KOPT-K1 (cell line): ENCODE measurements at regions not wholly inside any gene's neighbourhood (a gene's known extent, or its start where the extent isn't known, plus 50 kb on each side); places are given as distances from the start of the nearest gene placed in this dataset.

Source experiments
- H3K27ac ChIP-seq: fragments of 200-600 bp; sonication (generic); 2 replicates; pipeline ENCODE4 v1.5.1; 2016; ENCODE audit warnings: antibody characterized with exemption, mild to moderate bottlenecking, low read depth, low read length; ENCODE audit not compliant: poor library complexity, severe bottlenecking
- H3K36me3 ChIP-seq: fragments of 200-600 bp; sonication (generic); 2 replicates; pipeline ENCODE4 v1.5.1; 2017; ENCODE audit warnings: antibody characterized with exemption, mild to moderate bottlenecking, low read length, moderate library complexity; ENCODE audit not compliant: insufficient read depth
- H3K9me3 ChIP-seq: fragments of 200-600 bp; sonication (generic); 2 replicates; pipeline ENCODE4 v1.5.1; 2017; ENCODE audit warnings: antibody characterized with exemption, low read length, mild to moderate bottlenecking; ENCODE audit not compliant: insufficient read depth, poor library complexity, severe bottlenecking

DNA sequence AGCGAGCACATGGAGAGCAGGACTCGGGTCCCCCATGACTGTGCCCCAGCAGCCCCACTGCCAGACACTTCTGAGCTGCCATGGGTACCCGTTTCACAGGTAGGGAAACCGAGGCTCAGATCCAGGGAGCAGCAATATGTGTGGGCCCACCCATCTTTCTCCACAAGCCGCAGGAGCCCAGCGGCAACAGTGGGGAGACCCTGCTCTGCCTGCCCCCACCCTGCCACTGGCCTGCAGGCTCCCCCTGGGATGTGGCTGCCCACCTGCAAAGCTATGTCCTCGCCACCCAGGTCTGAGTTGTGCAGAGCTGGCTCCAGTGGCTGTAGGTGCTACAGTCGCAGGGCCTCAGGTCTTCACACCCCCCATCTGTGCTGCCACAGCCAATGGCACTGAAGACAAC lies 50.6 kb upstream of the C1QTNF9B start:
- no peaks in the 10 kb centered on the region for H3K9me3 ChIP-seq
- H3K27ac ChIP-seq: no peak overlapping the region
- H3K36me3 ChIP-seq: no peaks in the 10 kb centered on the region

DNA sequence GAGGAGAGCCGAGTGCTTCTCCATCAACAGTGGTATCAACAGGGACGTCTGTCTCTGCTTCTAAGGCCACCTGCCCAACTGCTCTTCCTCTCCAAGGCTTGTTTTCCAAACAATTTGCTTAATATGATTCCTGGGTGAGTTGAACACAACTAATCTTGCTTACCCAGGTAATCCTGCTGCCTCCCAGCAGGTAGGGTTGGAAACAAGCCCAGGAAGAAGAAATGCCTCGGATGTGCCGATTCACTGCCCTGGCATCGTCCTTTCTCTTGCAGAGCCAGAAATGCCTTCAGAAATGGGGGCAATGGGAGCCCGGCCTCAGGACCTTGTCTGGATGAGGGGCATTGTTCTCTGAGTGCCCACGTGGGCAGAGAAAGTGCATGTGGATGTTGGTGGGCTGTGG lies 51.9 kb upstream of the C1QTNF9B start:
- H3K36me3 ChIP-seq: no peaks in the 10 kb centered on the region
- H3K27ac ChIP-seq: no peak overlapping the region

GRCh38 chr13:23949736-23950135 lies 52.4 kb upstream of the C1QTNF9B start:
- H3K36me3 ChIP-seq: no peaks in the 10 kb centered on the region
- no peak overlapping the region for H3K27ac ChIP-seq
- H3K9me3 ChIP-seq: no peaks in the 10 kb centered on the region

More for the DNA sequence above, 51.9 kb upstream of the C1QTNF9B start:
- no peaks in the 10 kb centered on the region for H3K9me3 ChIP-seq

GRCh38 chr13:23950736-23951510 lies 53.6 kb upstream of the C1QTNF9B start:
- no peaks in the 10 kb centered on the region for H3K9me3 ChIP-seq
- H3K36me3 ChIP-seq: no peaks in the 10 kb centered on the region
- no peak overlapping the region for H3K27ac ChIP-seq

DNA sequence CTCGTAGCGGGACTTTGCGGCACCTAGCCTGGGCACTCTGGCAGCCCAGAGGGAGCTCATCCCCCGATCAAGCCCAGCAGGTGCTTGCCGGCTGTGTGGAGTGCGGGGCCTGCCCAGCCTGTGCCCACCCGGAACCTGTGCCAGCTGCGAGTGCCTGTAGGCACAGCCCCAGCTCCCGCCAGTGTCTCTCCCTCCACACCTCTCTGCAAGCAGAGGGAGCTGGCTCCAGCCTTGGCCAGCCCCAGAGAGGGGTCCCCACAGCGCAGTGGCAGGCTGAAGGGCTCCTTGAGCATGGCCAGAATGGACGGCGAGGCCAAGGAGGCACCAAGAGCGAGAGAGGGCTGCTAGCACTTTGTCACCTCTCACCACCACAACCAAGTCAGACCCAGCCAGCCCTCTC lies 55.5 kb upstream of the C1QTNF9B start:
- Histone ChIP-seq H3K27ac (no peak overlapping the region), H3K36me3 (no peaks in the 10 kb centered on the region), H3K9me3 (no peaks in the 10 kb centered on the region)

GRCh38 chr13:23953860-23954512 lies 56.7 kb upstream of the C1QTNF9B start:
- H3K27ac ChIP-seq: no peak overlapping the region
- no peaks in the 10 kb centered on the region for H3K9me3 ChIP-seq
- no peaks in the 10 kb centered on the region for H3K36me3 ChIP-seq

DNA sequence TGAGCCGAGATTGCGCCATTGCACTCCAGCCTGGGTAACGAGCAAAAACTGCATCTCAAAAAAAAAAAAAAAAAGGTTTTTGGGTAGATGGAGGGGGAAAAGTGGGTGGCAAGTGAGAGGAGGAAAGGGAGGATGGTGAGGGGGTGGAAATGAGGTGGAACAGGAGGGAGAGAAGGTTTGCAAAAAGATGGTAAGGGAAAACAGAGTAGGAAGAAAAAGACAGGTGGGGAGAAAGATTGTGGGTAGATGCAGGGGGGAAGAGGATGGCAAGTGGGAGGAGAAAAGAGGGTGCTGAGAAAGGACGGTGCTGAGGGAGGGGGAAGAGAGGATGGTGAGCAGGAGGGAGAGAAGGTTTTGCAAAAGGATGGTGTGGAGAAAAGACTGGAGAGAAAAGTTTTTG lies 57.8 kb upstream of the C1QTNF9B start:
- H3K9me3 ChIP-seq: no peaks in the 10 kb centered on the region

GRCh38 chr13:23956106-23956505 lies 58.8 kb upstream of the C1QTNF9B start:
- H3K27ac ChIP-seq: no peak overlapping the region
- no peaks in the 10 kb centered on the region for H3K9me3 ChIP-seq
- no peaks in the 10 kb centered on the region for H3K36me3 ChIP-seq

More for the DNA sequence above, 57.8 kb upstream of the C1QTNF9B start:
- Histone ChIP-seq H3K27ac (no peak overlapping the region), H3K36me3 (no peaks in the 10 kb centered on the region)

GRCh38 chr13:23957981-23958380 lies 60.7 kb upstream of the C1QTNF9B start:
- Histone ChIP-seq H3K9me3 (no peaks in the 10 kb centered on the region), H3K36me3 (no peaks in the 10 kb centered on the region), H3K27ac (no peak overlapping the region)

DNA sequence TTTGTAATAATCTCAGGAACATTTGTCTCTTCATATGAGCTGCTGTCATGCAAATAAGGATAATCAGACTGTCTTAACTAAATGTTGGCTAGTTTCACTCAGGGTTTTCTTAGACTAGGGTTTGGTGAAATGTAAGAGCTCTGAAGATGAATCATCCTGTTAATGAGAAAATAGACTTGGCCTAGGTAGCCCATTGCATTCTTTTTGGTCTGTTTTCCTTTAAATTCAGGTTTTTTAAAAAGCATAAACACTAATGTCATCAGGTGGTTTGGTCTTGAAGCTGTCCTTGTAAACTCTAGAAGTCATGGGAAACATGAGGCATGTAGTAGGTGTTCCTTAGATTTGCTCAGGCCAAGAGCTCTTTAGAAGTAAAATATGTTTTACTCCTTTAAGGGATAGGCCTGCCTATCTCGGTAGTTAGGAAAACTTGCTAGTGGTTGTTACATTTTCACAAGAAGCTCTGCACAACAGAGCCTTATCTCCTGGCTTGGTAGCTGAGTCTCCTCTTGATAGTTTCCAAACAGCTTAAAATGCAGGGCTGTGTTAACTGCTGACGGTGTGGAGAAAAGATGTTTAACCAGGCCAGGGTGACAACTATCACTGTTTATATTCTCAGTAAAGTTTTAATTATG lies 62.0 kb upstream of the C1QTNF9B start:
- H3K36me3 ChIP-seq: no peaks in the 10 kb centered on the region
- H3K27ac ChIP-seq: no peak overlapping the region

DNA sequence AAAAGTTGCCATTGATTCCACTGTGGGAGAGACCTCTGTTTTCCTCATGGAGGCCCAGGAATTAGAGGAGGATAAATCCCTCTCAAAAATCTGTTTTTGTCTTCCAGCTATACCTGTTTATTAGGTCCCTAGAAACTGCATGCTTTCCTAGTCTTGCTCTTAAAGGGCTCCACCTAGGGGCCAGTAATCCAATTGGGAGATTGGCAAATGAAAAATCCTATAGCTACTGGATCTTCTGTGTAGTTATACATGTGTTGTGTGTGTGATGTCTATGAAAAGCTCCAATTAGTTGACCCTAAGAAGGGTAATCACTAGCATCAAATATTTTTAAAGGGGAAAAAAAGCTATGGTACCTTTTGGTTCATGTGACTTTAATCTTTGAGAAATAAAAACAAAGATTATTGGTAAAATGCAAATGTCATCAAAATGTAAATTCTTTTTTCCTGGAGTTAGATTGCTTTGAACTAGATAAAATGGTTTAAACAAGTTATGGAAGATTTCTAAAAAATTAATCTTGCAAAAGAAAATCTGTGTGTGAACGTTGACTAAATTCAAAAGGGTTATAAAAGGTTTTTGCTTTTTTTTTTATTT lies 63.4 kb upstream of the C1QTNF9B start:
- no peak overlapping the region for H3K27ac ChIP-seq
- H3K9me3 ChIP-seq: no peaks in the 10 kb centered on the region
- no peaks in the 10 kb centered on the region for H3K36me3 ChIP-seq

More for the DNA sequence above, 62.0 kb upstream of the C1QTNF9B start:
- no peaks in the 10 kb centered on the region for H3K9me3 ChIP-seq

GRCh38 chr13:23963184-23963931 lies 66.1 kb upstream of the C1QTNF9B start:
- H3K27ac ChIP-seq: no peak overlapping the region
- H3K9me3 ChIP-seq: no peaks in the 10 kb centered on the region
- H3K36me3 ChIP-seq: no peaks in the 10 kb centered on the region

- H3K36me3 ChIP-seq: no peaks in the 10 kb centered on the region
- no peaks in the 10 kb centered on the region for H3K9me3 ChIP-seq
- H3K27ac ChIP-seq: no peak overlapping the region
Measured at GRCh38 chr13:23963947-23964346, 66.6 kb upstream of the C1QTNF9B start.

- Histone ChIP-seq H3K36me3 (no peaks in the 10 kb centered on the region), H3K9me3 (no peaks in the 10 kb centered on the region), H3K27ac (no peak overlapping the region)
Measured at GRCh38 chr13:23965346-23965745, 68.0 kb upstream of the C1QTNF9B start.
